ENCODE measurements at regions not wholly inside any gene's neighbourhood (a gene's known extent, or its start where the extent isn't known, plus 50 kb on each side); places are given as distances from the start of the nearest gene placed in this dataset.

- in situ Hi-C loops (cut with MboI; ENCODE audit: low sequenced_read_pairs, unreplicated experiment) = no loop called here
- no peak for DNase-seq (ENCODE audit: low spot score)
- no peak for TF ChIP-seq CTCF (IDR thresholded peaks at IDR 0.05; ENCODE audit: borderline replicate concordance, control extremely low read depth, extremely low read depth, insufficient read depth, missing control alignments)
Measured at GRCh38 chr2:5509362-5509761, 182.8 kb upstream of the SOX11 start.

GRCh38 chr2:5510082-5510481 lies 182.1 kb upstream of the SOX11 start:
- DNase-seq (ENCODE audit: low spot score) = no peak
- no peak for TF ChIP-seq CTCF (IDR thresholded peaks at IDR 0.05; ENCODE audit: borderline replicate concordance, control extremely low read depth, extremely low read depth, insufficient read depth, missing control alignments)
- in situ Hi-C loops (cut with MboI; ENCODE audit: low sequenced_read_pairs, unreplicated experiment) = no loop called here

- in situ Hi-C loops (cut with MboI; ENCODE audit: low sequenced_read_pairs, unreplicated experiment) = no loop called here
- no peak for TF ChIP-seq CTCF (IDR thresholded peaks at IDR 0.05; ENCODE audit: borderline replicate concordance, control extremely low read depth, extremely low read depth, insufficient read depth, missing control alignments)
Measured at GRCh38 chr2:5515693-5516092, 176.5 kb upstream of the SOX11 start.

GRCh38 chr2:5519286-5519685 lies 172.9 kb upstream of the SOX11 start:
- in situ Hi-C loops (cut with MboI; ENCODE audit: low sequenced_read_pairs, unreplicated experiment) = no loop called here
- DNase-seq (ENCODE audit: low spot score) = no peak
- no peak for TF ChIP-seq CTCF (IDR thresholded peaks at IDR 0.05; ENCODE audit: borderline replicate concordance, control extremely low read depth, extremely low read depth, insufficient read depth, missing control alignments)

More at GRCh38 chr2:5515693-5516092, 176.5 kb upstream of the SOX11 start:
- no peak for DNase-seq (ENCODE audit: low spot score)

GRCh38 chr2:5520463-5520972 lies 171.7 kb upstream of the SOX11 start:
- in situ Hi-C loops (cut with MboI; ENCODE audit: low sequenced_read_pairs, unreplicated experiment) = no loop called here
- DNase-seq (ENCODE audit: low spot score) = no peak
- no peak for TF ChIP-seq CTCF (IDR thresholded peaks at IDR 0.05; ENCODE audit: borderline replicate concordance, control extremely low read depth, extremely low read depth, insufficient read depth, missing control alignments)

- no peak for TF ChIP-seq CTCF (IDR thresholded peaks at IDR 0.05; ENCODE audit: borderline replicate concordance, control extremely low read depth, extremely low read depth, insufficient read depth, missing control alignments)
- in situ Hi-C loops (cut with MboI; ENCODE audit: low sequenced_read_pairs, unreplicated experiment) = no loop called here
- no peak for DNase-seq (ENCODE audit: low spot score)
Measured at GRCh38 chr2:5521461-5521860, 170.7 kb upstream of the SOX11 start.

- TF ChIP-seq CTCF (IDR thresholded peaks at IDR 0.05; ENCODE audit: borderline replicate concordance, control extremely low read depth, extremely low read depth, insufficient read depth, missing control alignments) = no peak
- no peak for DNase-seq (ENCODE audit: low spot score)
- in situ Hi-C loops (cut with MboI; ENCODE audit: low sequenced_read_pairs, unreplicated experiment) = no loop called here
Measured at GRCh38 chr2:5524551-5524950, 167.6 kb upstream of the SOX11 start.
